ENCODE measurements at regions not wholly inside any gene's neighbourhood (a gene's known extent, or its start where the extent isn't known, plus 50 kb on each side); places are given as distances from the start of the nearest gene placed in this dataset.
A peak's percentile ranks its signal among the peaks of the same experiment; 100 is the strongest.

DNA sequence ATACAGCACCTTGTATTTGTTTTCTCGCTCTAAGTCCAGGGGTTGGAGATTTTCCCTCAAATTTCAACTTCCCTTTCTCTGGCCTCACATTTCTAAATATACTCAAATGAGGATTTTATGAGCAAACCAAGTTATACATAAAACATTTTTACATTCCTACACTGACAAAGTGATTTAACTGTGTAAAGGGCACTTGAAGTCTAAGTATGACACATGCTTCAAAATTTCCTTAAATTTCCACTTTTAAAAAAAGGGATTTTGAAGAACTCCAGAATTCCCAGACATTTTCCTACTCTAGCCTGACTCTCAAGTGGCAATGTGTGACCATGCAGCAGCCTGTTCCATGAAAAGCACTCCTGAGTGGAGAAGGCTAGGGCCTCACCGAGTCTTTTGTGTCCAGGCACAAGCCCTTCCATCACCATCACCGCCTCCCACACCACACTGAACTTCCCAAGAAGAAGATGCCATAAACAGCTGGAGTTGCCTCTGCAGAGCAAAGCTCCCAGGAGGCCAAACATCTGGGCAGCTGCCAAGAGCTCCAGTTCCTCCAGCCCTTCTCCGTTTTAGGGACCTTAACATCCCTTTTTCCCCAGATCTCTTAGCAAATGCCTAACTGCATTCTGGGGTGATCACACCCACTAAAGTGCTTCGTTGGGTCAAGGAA is 68.9 kb downstream of the NCR2 start:
- DNase-seq: no peak

DNA sequence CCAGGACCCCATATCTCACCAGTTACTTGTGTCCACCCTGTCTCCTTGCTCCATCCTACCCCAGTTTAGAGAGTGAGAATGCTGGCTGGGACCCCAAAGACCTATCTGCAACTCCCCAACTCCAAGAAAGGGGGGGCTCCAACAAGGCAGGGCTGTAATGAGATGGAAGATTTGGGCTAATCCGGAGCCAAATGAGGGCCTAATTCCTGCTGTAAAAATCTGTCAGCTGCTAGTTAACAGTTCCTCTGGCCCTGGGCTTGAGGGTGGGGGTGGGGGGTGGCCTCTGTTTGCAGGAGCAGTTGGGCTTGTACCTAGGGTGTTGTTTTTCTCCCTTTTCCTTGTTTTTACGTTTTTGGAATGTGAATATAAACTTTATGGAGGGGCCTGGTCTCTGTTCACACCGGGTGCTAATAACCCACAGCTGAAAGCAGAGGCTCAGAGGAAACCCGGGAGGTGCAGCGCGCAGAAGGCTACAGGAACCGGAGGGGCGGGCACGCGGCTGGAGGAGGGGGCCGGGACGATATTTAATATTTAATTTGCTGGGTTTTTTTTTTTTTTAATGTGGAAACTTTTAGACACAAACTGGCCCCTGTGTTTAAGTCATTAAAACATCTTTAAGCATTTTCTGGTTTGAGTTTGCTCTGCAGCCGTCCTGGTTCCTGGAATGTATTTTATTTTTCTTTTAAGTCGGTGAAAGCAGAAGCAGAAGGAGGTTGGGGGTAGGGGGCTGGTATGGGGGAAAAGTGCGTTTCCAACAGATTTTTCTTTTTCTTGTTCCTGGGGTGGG is 70.7 kb downstream of the NCR2 start:
- no peak for DNase-seq

DNA sequence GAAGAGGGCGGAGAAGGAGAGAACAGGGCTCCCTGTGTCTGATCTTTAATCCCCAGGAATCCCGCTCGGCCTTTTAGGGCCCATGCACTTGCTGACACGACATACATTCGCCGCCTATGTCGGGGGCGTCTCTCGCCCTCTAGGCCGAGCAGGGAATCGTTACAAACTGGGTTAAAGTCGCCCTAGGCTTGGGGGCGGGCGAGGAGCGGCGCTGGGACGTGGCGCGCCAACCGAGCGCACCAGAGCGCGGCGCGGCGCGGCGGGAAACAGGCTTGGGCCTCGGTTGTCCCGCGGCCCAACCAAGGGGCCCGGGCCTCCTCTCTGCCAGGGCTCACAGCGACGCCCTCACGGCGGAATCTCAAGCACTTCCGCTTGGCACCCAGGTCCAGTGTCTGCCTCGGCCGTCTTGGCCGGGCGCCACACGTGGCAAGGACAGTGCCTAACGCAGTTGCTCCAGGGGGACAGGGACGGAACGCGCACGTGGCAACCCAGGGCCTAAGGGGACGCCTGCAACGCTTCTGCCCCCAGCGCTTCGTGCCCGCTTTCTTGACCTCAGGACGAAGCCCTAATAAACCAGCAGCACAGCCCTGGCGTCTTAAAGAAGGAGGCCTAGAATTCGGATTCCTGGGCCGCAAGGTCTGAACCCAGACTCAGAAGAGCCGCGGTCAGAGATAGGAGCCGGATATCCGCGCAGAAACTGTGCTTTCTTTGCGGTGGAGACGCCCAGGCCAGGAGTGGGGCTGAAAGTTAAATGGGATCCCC is 71.5 kb downstream of the NCR2 start:
- no peak for DNase-seq

DNA sequence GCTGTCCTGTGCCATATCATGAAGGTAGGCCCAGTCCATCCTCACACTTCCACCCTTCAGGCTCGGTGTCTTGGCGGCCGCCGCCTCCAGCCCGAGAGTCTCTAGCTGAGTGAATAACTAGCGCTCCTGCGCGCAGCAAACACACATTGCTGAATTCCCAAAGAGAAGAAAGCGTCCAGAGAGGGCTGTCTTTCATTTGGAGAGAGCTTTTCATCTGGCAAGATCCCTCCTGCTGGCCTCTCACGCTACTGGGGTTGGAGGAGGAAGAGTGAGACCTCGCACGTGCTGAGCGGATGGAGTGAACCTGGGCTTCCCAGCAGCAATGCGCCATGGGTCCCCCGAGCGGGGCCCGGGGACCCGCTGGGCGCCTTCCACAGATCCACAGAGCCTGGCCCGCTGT is 73.2 kb downstream of the NCR2 start:
- DNase-seq: no peak

DNA sequence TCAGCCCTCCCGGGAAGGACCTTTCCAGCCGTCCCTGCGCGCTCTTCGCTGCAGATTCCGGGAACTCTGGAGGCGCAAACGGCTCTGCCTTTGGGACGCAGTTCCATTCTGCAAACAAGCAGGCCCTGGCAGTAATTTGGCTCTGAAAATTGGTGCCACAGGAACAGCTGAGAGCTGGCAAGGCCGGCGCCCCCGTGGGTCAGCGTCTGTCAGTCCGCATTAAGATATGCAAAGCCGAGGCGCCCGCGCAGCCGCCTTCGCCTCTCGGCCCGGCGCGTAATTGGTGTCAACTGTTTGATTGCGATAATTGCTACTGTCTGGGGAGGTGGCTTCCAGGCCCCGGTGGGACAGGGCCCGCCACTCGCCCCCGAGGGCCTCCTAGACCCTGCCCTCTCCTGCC is 73.6 kb downstream of the NCR2 start:
- DNase-seq: no peak

DNA sequence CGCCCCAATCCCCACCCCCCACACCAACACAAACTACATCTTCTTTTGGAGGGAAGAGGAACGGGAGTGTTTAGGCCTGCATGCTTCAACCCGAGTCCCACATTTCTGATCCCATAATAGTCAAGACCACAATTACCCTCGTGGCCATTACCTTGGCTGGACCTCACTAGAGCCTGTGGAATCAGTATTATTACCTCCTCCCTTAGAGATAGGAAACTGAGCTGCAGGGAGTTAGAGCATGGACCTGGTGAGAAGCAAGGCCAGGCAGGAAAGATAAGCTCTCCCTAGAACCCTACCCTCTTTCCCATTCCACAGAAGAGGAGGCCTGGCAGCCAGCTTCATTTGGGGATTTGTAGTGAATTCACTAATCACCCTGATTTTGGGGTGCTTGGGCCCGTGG is 74.1 kb downstream of the NCR2 start:
- no peak for DNase-seq

DNA sequence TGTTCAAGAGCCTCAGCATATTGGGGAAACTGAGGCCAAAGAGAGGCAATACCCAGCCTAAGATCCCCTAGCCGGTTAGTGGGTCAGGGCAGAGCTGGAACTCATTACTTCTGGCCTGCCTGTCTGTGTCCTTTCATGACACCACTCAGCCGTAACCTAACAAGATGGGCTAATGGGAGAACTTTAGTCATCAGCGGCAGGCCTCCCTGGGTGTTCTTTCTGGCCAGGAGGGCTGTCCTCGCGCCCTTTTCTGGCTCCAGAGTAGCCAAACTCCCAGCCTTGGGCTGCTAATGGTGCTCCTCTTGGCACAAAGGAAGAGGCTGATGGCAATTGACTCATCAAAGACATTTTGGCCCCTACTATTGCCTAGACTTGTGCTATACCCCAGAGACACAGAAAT is 76.6 kb downstream of the NCR2 start:
- no peak for DNase-seq

DNA sequence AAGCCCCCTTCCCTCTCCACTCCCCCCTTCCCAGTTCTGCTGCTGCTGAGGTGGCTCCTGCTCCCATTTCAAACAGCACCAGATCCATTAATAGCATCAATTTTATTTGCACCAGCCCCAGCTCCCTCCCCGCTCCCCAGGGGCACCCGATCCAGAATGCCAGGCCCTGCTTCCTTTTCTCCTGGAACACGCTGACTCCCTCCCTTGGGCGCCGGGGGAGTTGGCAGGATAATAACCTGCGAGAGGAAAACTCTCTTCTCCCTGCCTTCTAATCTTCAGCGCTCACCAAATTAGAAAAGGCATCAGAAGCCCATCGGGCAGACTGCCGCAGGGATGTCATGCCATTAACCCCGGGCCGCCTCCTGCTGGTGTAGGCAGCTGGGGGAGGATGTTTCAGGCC is 77.8 kb downstream of the NCR2 start:
- DNase-seq: no peak

DNA sequence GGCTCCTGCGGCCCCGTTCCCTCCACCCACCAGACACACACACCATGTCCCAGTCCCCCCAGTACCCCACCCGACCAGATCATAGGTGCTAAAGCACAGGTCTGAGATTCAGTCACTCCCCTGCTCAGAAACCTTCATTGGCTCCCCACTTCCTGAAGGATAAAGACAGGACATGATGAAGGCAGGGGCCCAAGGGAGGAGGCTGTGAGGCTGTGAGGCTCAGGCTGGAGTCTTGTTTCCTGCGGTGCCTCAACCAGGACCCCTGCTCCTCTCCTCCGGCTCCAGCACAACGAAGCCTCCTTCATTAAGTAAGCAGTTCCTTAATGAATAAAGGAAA is 81.1 kb downstream of the NCR2 start:
- DNase-seq: no peak

DNA sequence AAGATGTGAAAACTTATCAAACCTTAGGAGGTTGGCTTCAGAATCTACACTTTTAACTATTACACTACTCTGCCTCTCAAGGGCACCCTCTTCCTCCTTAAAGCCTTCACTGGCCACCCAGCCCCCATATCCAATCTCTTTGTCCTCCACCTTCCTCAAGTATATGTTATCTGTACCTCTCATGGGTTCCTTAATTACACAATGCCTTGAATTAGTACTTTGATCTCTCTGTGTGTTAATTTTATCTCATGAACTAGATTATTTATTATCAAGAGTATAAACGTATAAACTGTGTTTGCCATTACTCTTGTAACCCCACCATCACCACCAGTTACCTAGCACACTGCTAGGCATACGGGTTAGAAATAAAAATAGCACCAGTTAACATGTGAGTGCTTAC is 83.3 kb downstream of the NCR2 start:
- no peak for DNase-seq

DNA sequence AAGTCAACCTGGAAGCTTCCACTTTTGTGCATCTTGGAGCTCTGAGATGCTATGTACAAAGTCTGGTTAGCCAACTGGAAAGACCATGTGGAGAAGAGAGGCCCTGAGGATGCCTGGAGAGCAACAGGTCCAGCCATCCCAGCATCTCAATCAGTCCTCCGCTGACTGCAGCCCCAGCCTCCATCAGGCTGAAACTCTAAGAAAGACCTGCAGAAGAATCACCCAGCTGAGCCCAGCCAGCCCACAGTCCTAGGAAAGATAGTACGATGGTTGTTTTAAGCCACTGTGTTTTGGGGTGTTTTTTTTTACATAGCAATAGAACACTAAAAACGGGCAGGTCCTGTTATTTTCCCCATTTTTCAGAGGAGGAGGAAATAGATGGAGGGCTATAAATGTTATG is 84.0 kb downstream of the NCR2 start:
- no peak for DNase-seq

DNA sequence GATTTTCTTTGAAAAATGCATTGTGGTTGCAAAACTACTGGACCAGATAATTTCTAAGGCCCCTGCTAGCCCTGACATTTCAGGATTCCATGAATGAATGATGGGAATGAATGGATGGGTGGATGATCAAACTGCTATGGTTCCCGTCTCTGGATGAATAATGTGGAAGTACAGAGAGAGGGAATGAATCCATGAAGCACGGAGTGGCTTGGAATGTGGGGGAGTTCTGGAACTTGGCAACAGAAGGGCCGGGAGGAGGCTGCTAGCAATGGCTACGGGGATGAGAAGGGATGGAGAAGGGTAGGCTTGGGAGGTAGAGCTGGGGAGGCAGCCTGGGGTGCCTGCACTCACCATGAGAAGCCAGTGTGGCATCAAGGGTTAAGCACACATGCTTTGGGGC is 84.8 kb downstream of the NCR2 start:
- DNase-seq: no peak

DNA sequence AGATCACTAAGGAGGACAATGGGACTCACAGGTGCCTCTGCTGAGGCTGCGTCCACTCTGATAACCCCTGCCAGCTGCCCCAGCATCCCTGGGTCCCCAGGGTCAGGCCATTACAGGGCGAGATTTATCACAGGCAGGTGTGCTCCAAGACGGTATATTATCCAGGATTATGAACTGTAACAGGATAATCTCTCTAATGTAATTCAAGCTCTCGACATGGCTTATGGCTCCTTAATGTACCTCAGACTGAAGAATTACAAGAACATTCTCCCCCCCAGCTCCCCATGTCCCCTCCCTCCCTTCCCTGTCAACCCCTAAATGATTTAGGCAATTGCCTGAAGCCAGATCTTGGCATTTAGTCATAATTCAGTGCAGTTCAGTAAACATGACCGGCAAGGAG is 86.8 kb downstream of the NCR2 start:
- no peak for DNase-seq

DNA sequence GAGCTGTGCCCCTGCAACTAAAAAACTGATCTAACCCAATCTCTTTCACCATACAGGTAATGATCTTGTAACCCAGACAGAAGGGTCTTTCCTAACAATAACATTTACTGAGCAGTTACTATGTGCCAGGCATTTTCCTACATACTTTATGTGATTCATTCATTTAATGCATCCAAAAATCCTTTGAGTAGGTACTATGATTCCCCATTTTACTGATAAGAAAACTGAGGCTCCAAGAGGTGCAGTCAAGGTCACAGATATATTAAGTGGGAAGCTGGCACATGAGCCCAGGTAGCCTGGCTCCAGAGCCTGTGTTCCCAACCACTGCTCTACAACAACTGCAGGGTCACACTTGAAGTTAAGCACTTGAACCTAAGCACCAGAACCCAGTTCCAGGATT is 87.6 kb downstream of the NCR2 start:
- no peak for DNase-seq

DNA sequence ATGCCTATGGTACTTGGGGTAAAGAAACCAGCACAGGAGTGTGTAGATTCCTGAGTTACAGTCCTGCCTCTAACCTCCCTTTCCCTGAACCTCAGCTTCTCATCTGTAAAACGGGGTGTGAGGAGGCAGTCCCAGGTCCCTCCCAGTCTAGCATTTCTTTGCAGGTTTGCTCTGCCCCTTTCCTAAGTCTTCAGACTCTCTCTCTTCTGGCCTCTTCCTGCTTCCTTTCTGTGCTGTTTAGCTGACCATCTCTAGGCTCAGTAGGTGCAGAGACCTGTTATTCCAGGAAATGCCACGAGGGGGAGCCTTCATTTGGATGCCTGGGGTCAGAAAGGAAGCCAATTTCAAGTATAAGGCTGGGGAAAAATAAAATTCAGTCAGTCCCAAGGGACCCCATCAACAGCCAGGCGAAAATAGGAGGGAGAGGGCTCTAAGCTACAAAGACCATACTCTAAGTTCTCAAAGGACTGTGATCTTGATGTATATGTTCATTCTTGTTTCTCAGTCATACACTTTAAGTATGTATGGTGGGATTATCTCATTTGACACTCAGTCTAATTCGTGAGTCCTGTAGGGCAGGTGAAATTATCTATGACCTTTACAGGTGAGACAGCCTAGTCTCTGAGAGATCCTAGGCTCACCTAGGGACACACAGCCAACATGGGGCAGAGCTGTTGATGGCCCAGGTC is 89.1 kb downstream of the NCR2 start:
- peak; percentile 58 for DNase-seq

DNA sequence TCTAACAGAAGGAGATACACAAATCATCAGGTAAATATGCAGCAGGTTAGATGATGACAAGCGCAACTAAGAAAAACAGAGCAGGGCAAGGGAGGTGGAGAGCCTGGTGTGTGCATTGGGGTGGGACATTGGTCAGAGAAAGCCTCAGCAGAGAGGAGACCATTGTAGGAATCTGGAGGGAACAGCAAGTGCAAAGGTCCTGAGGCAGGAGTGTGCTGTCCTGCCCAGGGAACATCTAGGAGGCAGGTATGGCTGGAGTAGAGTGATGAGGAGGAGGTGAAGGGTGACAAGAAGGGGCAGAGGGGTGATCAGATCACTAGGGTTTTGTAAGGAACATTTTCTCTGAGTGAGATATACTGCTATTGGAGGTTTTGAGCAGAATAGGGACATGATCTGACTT is 90.1 kb downstream of the NCR2 start:
- no peak for DNase-seq

DNA sequence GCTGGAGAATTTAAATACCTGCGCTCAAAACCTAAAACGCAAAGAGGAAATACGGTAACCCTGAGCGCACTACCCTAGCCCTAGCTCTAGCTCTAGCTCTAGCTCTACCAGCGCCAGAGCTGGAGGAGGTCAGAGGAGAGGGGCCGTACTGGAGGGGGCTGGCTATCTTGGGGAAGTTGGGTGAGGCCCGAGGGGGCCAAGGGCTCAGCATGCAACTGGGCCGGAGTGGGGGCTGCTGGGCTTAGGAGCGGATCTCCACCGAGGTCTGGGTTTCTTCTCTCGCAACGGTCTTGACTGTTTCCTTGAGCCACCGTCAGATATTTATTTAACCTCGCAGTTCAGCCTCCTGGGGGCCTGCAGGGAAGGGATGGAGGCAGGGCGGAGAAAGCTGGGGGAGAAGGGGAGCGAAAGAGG is 91.0 kb downstream of the NCR2 start:
- peak; percentile 11 for DNase-seq

DNA sequence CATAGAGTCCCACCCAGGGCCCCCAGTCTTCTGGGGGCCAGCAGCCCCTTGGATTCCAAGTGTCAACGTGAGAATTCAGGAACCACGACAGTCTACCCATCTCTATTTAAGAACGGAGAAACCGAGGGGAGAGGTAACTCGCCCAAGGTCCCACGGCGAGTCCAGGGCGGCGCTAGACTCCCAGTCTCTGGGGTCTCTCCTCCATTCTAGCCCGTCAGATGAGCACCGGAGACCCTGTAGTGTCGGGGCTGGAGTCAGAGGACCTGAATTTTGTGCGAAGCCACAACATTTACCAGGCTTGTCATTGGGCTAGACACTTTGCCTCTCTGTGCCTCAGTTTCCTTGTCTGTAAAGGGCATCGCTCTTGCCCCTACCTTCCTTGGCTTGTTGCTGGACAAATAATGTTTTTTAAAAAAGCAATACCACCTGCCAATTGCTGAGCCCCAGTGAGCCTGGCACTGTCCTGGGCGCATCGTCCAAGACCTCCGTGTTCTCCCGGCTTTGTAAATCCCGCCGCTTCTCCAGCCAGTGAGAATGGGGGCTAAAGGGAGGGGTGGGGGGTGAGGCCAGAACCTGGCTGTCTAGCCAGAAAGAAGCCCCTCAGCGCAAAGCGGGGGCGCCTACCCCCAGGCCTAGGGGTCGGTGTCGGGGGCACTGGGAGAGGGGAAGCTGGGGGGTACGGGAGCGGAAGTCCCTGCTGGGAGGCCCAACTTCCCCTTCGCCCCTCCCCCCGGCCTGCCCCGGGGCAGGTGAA is 91.7 kb downstream of the NCR2 start:
- DNase-seq: peak; percentile 34

DNA sequence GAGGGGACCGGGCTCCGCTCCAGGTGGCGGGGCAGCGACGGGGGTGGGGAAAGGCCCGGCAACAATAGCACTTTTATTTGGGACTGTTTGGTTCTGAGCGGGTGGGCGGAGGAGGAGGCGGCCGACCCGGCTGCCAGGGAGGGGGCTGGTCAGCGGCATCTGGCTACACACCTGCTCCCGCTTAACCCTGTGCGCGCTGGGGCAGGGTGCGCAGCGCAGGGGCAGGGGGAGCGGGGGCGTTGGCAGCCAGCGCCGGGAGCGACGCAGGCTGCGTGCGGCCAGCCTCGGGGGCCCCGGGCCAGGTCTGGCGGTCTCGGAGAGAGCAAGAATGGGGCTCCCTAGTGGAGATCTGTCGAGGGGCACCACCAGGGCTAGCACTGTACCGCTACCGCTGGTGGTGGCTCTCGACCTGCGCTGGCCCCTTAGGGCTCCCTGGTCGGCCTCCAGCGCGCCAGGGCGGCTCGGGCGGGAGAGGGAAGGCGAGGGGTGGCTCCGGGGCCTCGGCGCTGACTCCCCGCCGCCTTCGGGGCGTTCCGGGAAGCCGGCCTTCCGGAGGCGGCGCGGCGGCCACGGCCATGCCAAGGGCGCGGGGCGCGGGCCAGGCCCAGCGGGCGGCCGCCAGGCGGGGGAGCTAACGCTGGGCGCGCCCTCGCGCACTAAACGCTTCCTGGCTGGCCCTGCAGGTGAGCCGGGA is 92.4 kb downstream of the NCR2 start:
- no peak for DNase-seq

DNA sequence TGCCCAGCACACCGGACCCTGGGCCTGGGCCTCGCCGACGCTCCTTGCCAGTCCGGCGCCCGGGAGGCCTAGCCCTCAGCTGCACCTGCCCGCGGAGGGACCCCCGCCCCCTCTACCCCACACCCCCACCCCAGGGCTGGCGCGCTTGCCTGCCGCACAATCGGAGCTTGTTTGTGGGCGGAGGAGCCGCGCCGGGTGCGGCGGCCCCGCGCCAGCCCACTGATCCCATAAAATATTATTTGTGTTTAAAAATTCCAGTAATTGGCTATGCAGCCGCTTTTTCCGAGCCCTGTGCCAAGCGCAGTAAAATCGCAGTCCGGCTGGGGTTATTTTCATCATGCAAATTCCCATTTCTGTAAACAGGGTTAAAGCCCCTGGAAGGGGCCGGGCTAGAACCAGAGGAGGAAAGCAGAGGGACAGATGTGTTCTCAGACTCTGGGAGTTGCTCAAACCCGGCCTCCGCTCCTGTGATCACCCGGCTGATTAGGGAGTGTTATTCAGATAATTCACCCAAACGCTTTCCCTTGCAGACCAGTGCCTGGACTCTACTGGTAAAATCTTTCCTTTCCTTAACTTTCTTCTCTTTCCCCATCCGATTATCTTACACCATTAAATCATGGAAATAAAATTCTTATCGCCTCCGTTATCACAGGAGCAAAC is 93.1 kb downstream of the NCR2 start:
- no peak for DNase-seq

DNA sequence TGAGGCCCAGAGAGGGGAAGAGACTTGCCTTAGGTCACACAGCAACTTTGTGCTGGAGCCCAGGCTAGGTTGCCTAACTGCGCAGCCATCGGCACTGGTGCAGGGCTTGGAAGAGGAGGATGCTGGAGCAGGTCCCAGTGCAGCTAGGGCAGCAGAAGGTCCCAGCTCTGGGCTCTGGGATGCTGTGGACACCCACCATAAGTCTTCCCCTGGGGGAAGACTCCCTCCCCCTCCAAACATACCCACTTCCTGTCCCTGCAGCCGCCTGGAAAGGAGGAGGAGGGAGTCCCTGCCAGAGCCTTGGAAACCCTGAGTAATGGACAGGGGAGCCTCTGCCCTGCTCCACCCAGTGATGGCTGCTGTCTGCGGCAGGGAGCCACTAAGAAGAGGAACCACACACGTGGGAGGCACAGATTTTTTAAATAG is 93.6 kb downstream of the NCR2 start:
- DNase-seq: no peak

All from CD4-positive, alpha-beta T cell treated with Interferon gamma for 1 hour (primary cell).